ENCODE measurements at regions not wholly inside any gene's neighbourhood (a gene's known extent, or its start where the extent isn't known, plus 50 kb on each side); places are given as distances from the start of the nearest gene placed in this dataset.

GRCh38 chr2:145483854-145484253 lies 963.9 kb upstream of the ZEB2 start:
- TF ChIP-seq, protein P1, sequence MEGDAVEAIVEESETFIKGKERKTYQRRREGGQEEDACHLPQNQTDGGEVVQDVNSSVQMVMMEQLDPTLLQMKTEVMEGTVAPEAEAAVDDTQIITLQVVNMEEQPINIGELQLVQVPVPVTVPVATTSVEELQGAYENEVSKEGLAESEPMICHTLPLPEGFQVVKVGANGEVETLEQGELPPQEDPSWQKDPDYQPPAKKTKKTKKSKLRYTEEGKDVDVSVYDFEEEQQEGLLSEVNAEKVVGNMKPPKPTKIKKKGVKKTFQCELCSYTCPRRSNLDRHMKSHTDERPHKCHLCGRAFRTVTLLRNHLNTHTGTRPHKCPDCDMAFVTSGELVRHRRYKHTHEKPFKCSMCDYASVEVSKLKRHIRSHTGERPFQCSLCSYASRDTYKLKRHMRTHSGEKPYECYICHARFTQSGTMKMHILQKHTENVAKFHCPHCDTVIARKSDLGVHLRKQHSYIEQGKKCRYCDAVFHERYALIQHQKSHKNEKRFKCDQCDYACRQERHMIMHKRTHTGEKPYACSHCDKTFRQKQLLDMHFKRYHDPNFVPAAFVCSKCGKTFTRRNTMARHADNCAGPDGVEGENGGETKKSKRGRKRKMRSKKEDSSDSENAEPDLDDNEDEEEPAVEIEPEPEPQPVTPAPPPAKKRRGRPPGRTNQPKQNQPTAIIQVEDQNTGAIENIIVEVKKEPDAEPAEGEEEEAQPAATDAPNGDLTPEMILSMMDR (IDR thresholded peaks at IDR 0.05), result no peak
- no peak for TF ChIP-seq POLR2A (IDR thresholded peaks at IDR 0.05)
